Skeletal muscle satellite cell (primary cell): ENCODE measurements at regions not wholly inside any gene's neighbourhood (a gene's known extent, or its start where the extent isn't known, plus 50 kb on each side); places are given as distances from the start of the nearest gene placed in this dataset.

Experiments used
- H3K27me3 ChIP-seq: 2 replicates; pipeline ENCODE4 v1.7.0; 2013; ENCODE audit warnings: low read length; ENCODE audit not compliant: control insufficient read depth, insufficient read depth
- H3K36me3 ChIP-seq: 2 replicates; pipeline ENCODE4 v1.7.0; 2013; ENCODE audit warnings: mild to moderate bottlenecking, control low read depth, low read length; ENCODE audit not compliant: insufficient read depth
- H3K4me1 ChIP-seq: 2 replicates; pipeline ENCODE4 v1.7.0; 2013; ENCODE audit warnings: low read length; ENCODE audit not compliant: control insufficient read depth, insufficient read depth
- H3K4me2 ChIP-seq: 2 replicates; pipeline ENCODE4 v1.7.0; 2013; ENCODE audit warnings: mild to moderate bottlenecking, low read length
- H3K4me3 ChIP-seq: 2 replicates; pipeline ENCODE4 v1.7.0; 2013; ENCODE audit warnings: low read length
- H3K9ac ChIP-seq: 2 replicates; pipeline ENCODE4 v1.7.0; 2013; ENCODE audit warnings: mild to moderate bottlenecking, low read depth, low read length, moderate library complexity
- H3K9me3 ChIP-seq: replicated peaks from 2 replicates; pipeline ENCODE4 v1.7.0; 2013; ENCODE audit warnings: mild to moderate bottlenecking, control low read depth, low read length

- Histone ChIP-seq H3K4me2 (no peak overlapping the region), H3K9ac (no peak overlapping the region), H3K4me3 (no peak overlapping the region), H3K36me3 (no peaks in the 10 kb centered on the region), H3K27me3 (no peaks in the 10 kb centered on the region), H3K4me1 (no peaks in the 10 kb centered on the region), H3K9me3 (no peaks in the 10 kb centered on the region)
Measured at GRCh38 chr7:94080551-94080950, 76.4 kb upstream of the BET1 start.

GRCh38 chr7:94082126-94082525 is 78.0 kb upstream of the BET1 start:
- Histone ChIP-seq H3K4me2 (no peak overlapping the region), H3K27me3 (no peaks in the 10 kb centered on the region), H3K36me3 (no peaks in the 10 kb centered on the region)

GRCh38 chr7:94087664-94088352 is 83.7 kb upstream of the BET1 start:
- H3K4me1 ChIP-seq = peaks cover 17% of the 10 kb centered on the region
- no peaks in the 10 kb centered on the region for H3K9me3 ChIP-seq
- H3K4me3 ChIP-seq = peak overlapping the region; percentile 15
- H3K4me2 ChIP-seq = peak overlapping the region; percentile 65
- H3K9ac ChIP-seq = peak overlapping the region; percentile 43
- no peaks in the 10 kb centered on the region for H3K27me3 ChIP-seq
- no peaks in the 10 kb centered on the region for H3K36me3 ChIP-seq

More at GRCh38 chr7:94082126-94082525, 78.0 kb upstream of the BET1 start:
- no peaks in the 10 kb centered on the region for H3K4me1 ChIP-seq
- H3K9me3 ChIP-seq = no peaks in the 10 kb centered on the region
- H3K9ac ChIP-seq = no peak overlapping the region
- no peak overlapping the region for H3K4me3 ChIP-seq

GRCh38 chr7:94088560-94088959 is 84.4 kb upstream of the BET1 start:
- no peaks in the 10 kb centered on the region for H3K27me3 ChIP-seq
- no peak overlapping the region for H3K4me3 ChIP-seq
- peak overlapping the region; percentile 25 for H3K4me2 ChIP-seq
- peak overlapping the region; percentile 43 for H3K9ac ChIP-seq
- no peaks in the 10 kb centered on the region for H3K9me3 ChIP-seq
- H3K36me3 ChIP-seq = no peaks in the 10 kb centered on the region
- peaks cover 17% of the 10 kb centered on the region for H3K4me1 ChIP-seq

GRCh38 chr7:94089806-94090205 is 85.7 kb upstream of the BET1 start:
- H3K4me3 ChIP-seq = no peak overlapping the region
- H3K9me3 ChIP-seq = no peaks in the 10 kb centered on the region
- H3K9ac ChIP-seq = no peak overlapping the region
- H3K4me1 ChIP-seq = peaks cover 17% of the 10 kb centered on the region
- H3K4me2 ChIP-seq = no peak overlapping the region
- no peaks in the 10 kb centered on the region for H3K36me3 ChIP-seq
- no peaks in the 10 kb centered on the region for H3K27me3 ChIP-seq

GRCh38 chr7:94092980-94093379 is 88.8 kb upstream of the BET1 start:
- Histone ChIP-seq H3K36me3 (no peaks in the 10 kb centered on the region), H3K9me3 (no peaks in the 10 kb centered on the region), H3K27me3 (no peaks in the 10 kb centered on the region), H3K4me2 (no peak overlapping the region), H3K4me3 (no peak overlapping the region), H3K4me1 (peaks cover 19% of the 10 kb centered on the region), H3K9ac (no peak overlapping the region)

- Histone ChIP-seq H3K9ac (no peak overlapping the region), H3K36me3 (no peaks in the 10 kb centered on the region), H3K4me2 (no peak overlapping the region), H3K27me3 (no peaks in the 10 kb centered on the region), H3K9me3 (no peaks in the 10 kb centered on the region), H3K4me3 (no peak overlapping the region), H3K4me1 (peaks cover 7% of the 10 kb centered on the region)
Measured at GRCh38 chr7:94094298-94094697, 90.1 kb upstream of the BET1 start.

- H3K27me3 ChIP-seq = no peaks in the 10 kb centered on the region
- no peak overlapping the region for H3K4me3 ChIP-seq
- H3K4me1 ChIP-seq = peaks cover 7% of the 10 kb centered on the region
- H3K9me3 ChIP-seq = no peaks in the 10 kb centered on the region
- H3K9ac ChIP-seq = no peak overlapping the region
- H3K4me2 ChIP-seq = no peak overlapping the region
- H3K36me3 ChIP-seq = no peaks in the 10 kb centered on the region
Measured at GRCh38 chr7:94095316-94096009, 91.3 kb upstream of the BET1 start.

- Histone ChIP-seq H3K4me3 (no peak overlapping the region), H3K27me3 (no peaks in the 10 kb centered on the region), H3K9ac (no peak overlapping the region), H3K4me1 (peaks cover 7% of the 10 kb centered on the region), H3K4me2 (no peak overlapping the region), H3K9me3 (no peaks in the 10 kb centered on the region), H3K36me3 (no peaks in the 10 kb centered on the region)
Measured at GRCh38 chr7:94099679-94100078, 95.5 kb upstream of the BET1 start.

- H3K9me3 ChIP-seq = no peaks in the 10 kb centered on the region
- peaks cover under 1% of the 10 kb centered on the region for H3K4me1 ChIP-seq
- H3K4me2 ChIP-seq = no peak overlapping the region
- H3K36me3 ChIP-seq = no peaks in the 10 kb centered on the region
- H3K4me3 ChIP-seq = no peak overlapping the region
- H3K27me3 ChIP-seq = no peaks in the 10 kb centered on the region
- H3K9ac ChIP-seq = no peak overlapping the region
Measured at GRCh38 chr7:94100723-94101345, 96.7 kb upstream of the BET1 start.

GRCh38 chr7:94104301-94104700 is 100.1 kb upstream of the BET1 start:
- no peaks in the 10 kb centered on the region for H3K36me3 ChIP-seq
- no peak overlapping the region for H3K4me3 ChIP-seq
- H3K27me3 ChIP-seq = no peaks in the 10 kb centered on the region
- no peak overlapping the region for H3K9ac ChIP-seq
- no peaks in the 10 kb centered on the region for H3K9me3 ChIP-seq
- no peak overlapping the region for H3K4me2 ChIP-seq
- no peaks in the 10 kb centered on the region for H3K4me1 ChIP-seq
